HepG2 (cell line): ENCODE measurements at regions not wholly inside any gene's neighbourhood (a gene's known extent, or its start where the extent isn't known, plus 50 kb on each side); places are given as distances from the start of the nearest gene placed in this dataset.

Experiments used
- CENPBD1 ChIP-seq: sonication (generic); formaldehyde crosslinking; IDR thresholded peaks from 2 replicates; pipeline ENCODE4 v1.8.0; 2022; ENCODE audit warnings: missing genetic modification reagents, low read depth, mild to moderate bottlenecking, borderline replicate concordance
- RBM22 ChIP-seq: fragments of 200-400 bp; formaldehyde crosslinking; optimal IDR thresholded peaks from 2 replicates; pipeline ENCODE3; 2017; ENCODE audit warnings: mild to moderate bottlenecking, low read length, moderate library complexity
- SMARCC2 ChIP-seq: fragments of 450-650 bp; IDR thresholded peaks from 2 replicates; pipeline ENCODE4 v1.6.1; 2017; ENCODE audit warnings: antibody characterized with exemption, mild to moderate bottlenecking
- TEAD3 ChIP-seq: optimal IDR thresholded peaks from 2 replicates; pipeline ENCODE3; 2016; ENCODE audit warnings: borderline replicate concordance
- XRCC5 ChIP-seq: fragments of 200-400 bp; formaldehyde crosslinking; optimal IDR thresholded peaks from 2 replicates; pipeline ENCODE3; 2017; ENCODE audit warnings: mild to moderate bottlenecking, low read length
- ZHX1 ChIP-seq: sonication (generic); formaldehyde crosslinking; IDR thresholded peaks from 2 replicates; pipeline ENCODE4 v1.8.1; 2022; ENCODE audit warnings: low read depth, mild to moderate bottlenecking, missing genetic modification reagents
- ZNF3 ChIP-seq: IDR thresholded peaks from 2 replicates; pipeline ENCODE4 v1.7.0; 2017; ENCODE audit warnings: inconsistent platforms
- ZNF337 ChIP-seq: sonication (generic); formaldehyde crosslinking; IDR thresholded peaks from 2 replicates; pipeline ENCODE4 v1.5.1; 2020; ENCODE audit warnings: missing genetic modification reagents, low read depth, mild to moderate bottlenecking, borderline replicate concordance
- ZNF564 ChIP-seq: sonication (generic); formaldehyde crosslinking; IDR thresholded peaks from 2 replicates; pipeline ENCODE4 v1.8.1; 2023; ENCODE audit warnings: mild to moderate bottlenecking, missing genetic modification reagents
- ZNF644 ChIP-seq: IDR thresholded peaks from 2 replicates; pipeline ENCODE4 v1.6.1; 2016; ENCODE audit warnings: low read depth
- ZNF790 ChIP-seq: sonication (generic); formaldehyde crosslinking; IDR thresholded peaks from 2 replicates; pipeline ENCODE4 v1.8.0; 2022; ENCODE audit warnings: missing genetic modification reagents, mild to moderate bottlenecking, borderline replicate concordance
- ZSCAN12 ChIP-seq: sonication (generic); formaldehyde crosslinking; IDR thresholded peaks from 2 replicates; pipeline ENCODE4 v1.9.0; 2021; ENCODE audit warnings: mild to moderate bottlenecking, missing genetic modification reagents
- TF ChIP-seq, protein P1 (sequence below): sonication (generic); formaldehyde crosslinking; IDR thresholded peaks from 2 replicates; pipeline ENCODE4 v1.4.0; 2020; ENCODE audit warnings: mild to moderate bottlenecking, missing genetic modification reagents, borderline replicate concordance
- TF ChIP-seq, protein P2 (sequence below): sonication (generic); formaldehyde crosslinking; IDR thresholded peaks from 2 replicates; pipeline ENCODE4 v1.9.0; 2021; ENCODE audit warnings: missing genetic modification reagents, mild to moderate bottlenecking, borderline replicate concordance
- TF ChIP-seq, protein P3 (sequence below): sonication (generic); formaldehyde crosslinking; IDR thresholded peaks from 2 replicates; pipeline ENCODE4 v1.4.0; 2020; ENCODE audit warnings: missing genetic modification reagents, borderline replicate concordance
- TF ChIP-seq, protein P4 (sequence below): sonication (generic); formaldehyde crosslinking; IDR thresholded peaks from 2 replicates; pipeline ENCODE4 v1.4.0; 2020; ENCODE audit warnings: missing genetic modification reagents

- TF ChIP-seq, protein P1, sequence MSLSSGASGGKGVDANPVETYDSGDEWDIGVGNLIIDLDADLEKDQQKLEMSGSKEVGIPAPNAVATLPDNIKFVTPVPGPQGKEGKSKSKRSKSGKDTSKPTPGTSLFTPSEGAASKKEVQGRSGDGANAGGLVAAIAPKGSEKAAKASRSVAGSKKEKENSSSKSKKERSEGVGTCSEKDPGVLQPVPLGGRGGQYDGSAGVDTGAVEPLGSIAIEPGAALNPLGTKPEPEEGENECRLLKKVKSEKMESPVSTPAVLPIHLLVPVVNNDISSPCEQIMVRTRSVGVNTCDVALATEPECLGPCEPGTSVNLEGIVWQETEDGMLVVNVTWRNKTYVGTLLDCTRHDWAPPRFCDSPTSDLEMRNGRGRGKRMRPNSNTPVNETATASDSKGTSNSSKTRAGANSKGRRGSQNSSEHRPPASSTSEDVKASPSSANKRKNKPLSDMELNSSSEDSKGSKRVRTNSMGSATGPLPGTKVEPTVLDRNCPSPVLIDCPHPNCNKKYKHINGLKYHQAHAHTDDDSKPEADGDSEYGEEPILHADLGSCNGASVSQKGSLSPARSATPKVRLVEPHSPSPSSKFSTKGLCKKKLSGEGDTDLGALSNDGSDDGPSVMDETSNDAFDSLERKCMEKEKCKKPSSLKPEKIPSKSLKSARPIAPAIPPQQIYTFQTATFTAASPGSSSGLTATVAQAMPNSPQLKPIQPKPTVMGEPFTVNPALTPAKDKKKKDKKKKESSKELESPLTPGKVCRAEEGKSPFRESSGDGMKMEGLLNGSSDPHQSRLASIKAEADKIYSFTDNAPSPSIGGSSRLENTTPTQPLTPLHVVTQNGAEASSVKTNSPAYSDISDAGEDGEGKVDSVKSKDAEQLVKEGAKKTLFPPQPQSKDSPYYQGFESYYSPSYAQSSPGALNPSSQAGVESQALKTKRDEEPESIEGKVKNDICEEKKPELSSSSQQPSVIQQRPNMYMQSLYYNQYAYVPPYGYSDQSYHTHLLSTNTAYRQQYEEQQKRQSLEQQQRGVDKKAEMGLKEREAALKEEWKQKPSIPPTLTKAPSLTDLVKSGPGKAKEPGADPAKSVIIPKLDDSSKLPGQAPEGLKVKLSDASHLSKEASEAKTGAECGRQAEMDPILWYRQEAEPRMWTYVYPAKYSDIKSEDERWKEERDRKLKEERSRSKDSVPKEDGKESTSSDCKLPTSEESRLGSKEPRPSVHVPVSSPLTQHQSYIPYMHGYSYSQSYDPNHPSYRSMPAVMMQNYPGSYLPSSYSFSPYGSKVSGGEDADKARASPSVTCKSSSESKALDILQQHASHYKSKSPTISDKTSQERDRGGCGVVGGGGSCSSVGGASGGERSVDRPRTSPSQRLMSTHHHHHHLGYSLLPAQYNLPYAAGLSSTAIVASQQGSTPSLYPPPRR (CRISPR knock-in tag), result peak; percentile 58; the same call in 1 of the 2 replicates
- no peak for TF ChIP-seq ZNF790 (CRISPR knock-in tag)
- TF ChIP-seq, protein P2, sequence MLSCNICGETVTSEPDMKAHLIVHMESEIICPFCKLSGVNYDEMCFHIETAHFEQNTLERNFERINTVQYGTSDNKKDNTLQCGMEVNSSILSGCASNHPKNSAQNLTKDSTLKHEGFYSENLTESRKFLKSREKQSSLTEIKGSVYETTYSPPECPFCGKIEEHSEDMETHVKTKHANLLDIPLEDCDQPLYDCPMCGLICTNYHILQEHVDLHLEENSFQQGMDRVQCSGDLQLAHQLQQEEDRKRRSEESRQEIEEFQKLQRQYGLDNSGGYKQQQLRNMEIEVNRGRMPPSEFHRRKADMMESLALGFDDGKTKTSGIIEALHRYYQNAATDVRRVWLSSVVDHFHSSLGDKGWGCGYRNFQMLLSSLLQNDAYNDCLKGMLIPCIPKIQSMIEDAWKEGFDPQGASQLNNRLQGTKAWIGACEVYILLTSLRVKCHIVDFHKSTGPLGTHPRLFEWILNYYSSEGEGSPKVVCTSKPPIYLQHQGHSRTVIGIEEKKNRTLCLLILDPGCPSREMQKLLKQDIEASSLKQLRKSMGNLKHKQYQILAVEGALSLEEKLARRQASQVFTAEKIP, result no peak
- no peak for TF ChIP-seq ZNF3
- no peak for TF ChIP-seq RBM22
- TF ChIP-seq ZNF644 (CRISPR knock-in tag), result no peak; the same call in 1 of the 2 replicates
- TF ChIP-seq ZNF564, result no peak
- TF ChIP-seq, protein P3, sequence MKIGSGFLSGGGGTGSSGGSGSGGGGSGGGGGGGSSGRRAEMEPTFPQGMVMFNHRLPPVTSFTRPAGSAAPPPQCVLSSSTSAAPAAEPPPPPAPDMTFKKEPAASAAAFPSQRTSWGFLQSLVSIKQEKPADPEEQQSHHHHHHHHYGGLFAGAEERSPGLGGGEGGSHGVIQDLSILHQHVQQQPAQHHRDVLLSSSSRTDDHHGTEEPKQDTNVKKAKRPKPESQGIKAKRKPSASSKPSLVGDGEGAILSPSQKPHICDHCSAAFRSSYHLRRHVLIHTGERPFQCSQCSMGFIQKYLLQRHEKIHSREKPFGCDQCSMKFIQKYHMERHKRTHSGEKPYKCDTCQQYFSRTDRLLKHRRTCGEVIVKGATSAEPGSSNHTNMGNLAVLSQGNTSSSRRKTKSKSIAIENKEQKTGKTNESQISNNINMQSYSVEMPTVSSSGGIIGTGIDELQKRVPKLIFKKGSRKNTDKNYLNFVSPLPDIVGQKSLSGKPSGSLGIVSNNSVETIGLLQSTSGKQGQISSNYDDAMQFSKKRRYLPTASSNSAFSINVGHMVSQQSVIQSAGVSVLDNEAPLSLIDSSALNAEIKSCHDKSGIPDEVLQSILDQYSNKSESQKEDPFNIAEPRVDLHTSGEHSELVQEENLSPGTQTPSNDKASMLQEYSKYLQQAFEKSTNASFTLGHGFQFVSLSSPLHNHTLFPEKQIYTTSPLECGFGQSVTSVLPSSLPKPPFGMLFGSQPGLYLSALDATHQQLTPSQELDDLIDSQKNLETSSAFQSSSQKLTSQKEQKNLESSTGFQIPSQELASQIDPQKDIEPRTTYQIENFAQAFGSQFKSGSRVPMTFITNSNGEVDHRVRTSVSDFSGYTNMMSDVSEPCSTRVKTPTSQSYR, result no peak
- peak; percentile 70 for TF ChIP-seq TEAD3 (CRISPR knock-in tag)
- TF ChIP-seq SMARCC2, result no peak
- TF ChIP-seq CENPBD1 (CRISPR knock-in tag), result no peak; the same call in 1 of the 2 replicates
- TF ChIP-seq ZSCAN12 (CRISPR knock-in tag), result 0 out of 2 replicates have a peak, but pooled peaks have one; percentile 79
- peak; percentile 88 for TF ChIP-seq XRCC5
- TF ChIP-seq, protein P4, sequence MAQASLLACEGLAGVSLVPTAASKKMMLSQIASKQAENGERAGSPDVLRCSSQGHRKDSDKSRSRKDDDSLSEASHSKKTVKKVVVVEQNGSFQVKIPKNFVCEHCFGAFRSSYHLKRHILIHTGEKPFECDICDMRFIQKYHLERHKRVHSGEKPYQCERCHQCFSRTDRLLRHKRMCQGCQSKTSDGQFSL (CRISPR knock-in tag), result no peak
- peak; percentile 65; the same call in 1 of the 2 replicates for TF ChIP-seq ZNF337
- TF ChIP-seq ZHX1 (CRISPR knock-in tag), result no peak
Observed at GRCh38 chr2:134119713-134120405, 134.0 kb upstream of the MGAT5 start (continued).
